Spleen (tissue), 7 donors: ENCODE measurements at regions not wholly inside any gene's neighbourhood (a gene's known extent, or its start where the extent isn't known, plus 50 kb on each side); places are given as distances from the start of the nearest gene placed in this dataset.

Experiments used
- CTCF ChIP-seq, 11 experiments: fragments of 200-600 bp in 7 of 11; fragments of 450-650 bp in 4 of 11; sonication (generic) in 4 of 11; IDR thresholded peaks in 8 of 11; conservative IDR thresholded peaks in 3 of 11; 1 replicate in 7 of 11; 2 replicates in 4 of 11; pipeline versions ENCODE4 v1.4.0 to v1.8.0; 2016 to 2021; ENCODE audit warnings: antibody characterized with exemption in 11 of 11, inconsistent platforms in 4 of 11, mild to moderate bottlenecking in 1 of 11
- POLR2A ChIP-seq, 3 donors: fragments of 450-650 bp; IDR thresholded peaks; one replicate each; pipeline ENCODE4 v1.5.1; 2017; ENCODE audit warnings: antibody characterized with exemption in 3 of 3, mild to moderate bottlenecking in 1 of 3
- POLR2AphosphoS5 ChIP-seq, 3 donors: sonication (generic); formaldehyde crosslinking; IDR thresholded peaks; one replicate each; pipeline ENCODE4 v1.5.1; 2017; ENCODE audit warnings: antibody characterized with exemption in 3 of 3
- donor health status: DM: no; HTN: no; CAD: no; lungs with moderate emphysema.
- donor health status: DM: no; HTN: no; CAD: no.
- donor health status: DM: no; HTN: no; CAD: no.

- TF ChIP-seq CTCF (IDR thresholded peaks at IDR 0.05 in 8 of 11, conservative IDR thresholded peaks at IDR 0.05 in 3 of 11) (no peak), POLR2A (IDR thresholded peaks at IDR 0.05) (no peak), POLR2AphosphoS5 (IDR thresholded peaks at IDR 0.05) (no peak)
Measured at GRCh38 chr2:175247159-175247558, 65.6 kb upstream of the ATP5MC3 start.
